C4-2B (cell line): ENCODE measurements at regions not wholly inside any gene's neighbourhood (a gene's known extent, or its start where the extent isn't known, plus 50 kb on each side); places are given as distances from the start of the nearest gene placed in this dataset.

ENCODE experiments used
- H3K27ac ChIP-seq: fragments of 450-650 bp; 2 replicates; pipeline ENCODE4 v1.5.1; 2017
- ZFX ChIP-seq: fragments of 450-650 bp; IDR thresholded peaks from 2 replicates; pipeline ENCODE4 v1.6.1; 2017
- TF ChIP-seq, protein P1 (sequence below): fragments of 450-650 bp; conservative IDR thresholded peaks from 2 replicates; pipeline ENCODE4 v1.5.1; 2017; ENCODE audit warnings: mild to moderate bottlenecking

DNA sequence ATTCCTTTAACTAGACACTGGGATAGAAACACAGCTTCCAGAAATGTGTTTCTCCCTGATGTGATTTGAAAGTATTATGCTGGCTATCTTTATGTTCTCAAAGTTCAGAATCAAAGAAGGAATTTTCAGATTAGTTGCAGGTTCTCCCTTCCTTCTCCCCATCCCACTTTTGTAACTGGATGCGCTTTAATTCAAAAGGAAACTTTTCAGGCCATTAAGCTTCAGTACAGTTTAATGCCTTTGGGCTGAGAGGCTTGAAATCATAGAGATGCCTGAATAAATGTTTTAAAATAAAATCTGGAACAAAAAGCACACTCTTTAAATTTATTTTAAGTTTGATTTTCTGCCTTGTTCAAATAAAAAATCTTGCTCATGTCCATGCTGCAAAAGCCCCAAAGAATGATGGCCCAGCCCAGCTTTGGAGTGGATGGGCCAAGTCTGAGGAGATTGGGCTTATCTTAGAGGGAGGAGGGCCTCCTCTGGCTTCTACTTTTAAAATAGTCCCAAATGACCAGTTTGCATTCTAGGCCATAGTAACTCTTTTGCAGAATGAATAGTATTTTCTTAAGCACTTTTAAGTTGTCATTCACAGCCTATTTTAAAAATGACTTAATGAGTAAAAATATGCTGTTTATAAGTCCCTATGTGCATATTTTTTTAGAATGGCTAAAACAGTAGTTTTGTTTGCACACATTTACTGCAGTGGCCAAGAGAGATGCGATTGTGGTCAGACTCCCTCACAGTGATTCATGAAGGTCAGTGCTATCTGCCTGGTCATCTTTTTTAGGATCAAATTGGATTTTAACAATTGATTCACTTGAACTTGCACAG, 129.2 kb downstream of the MTX2 start:
- TF ChIP-seq, protein P1, sequence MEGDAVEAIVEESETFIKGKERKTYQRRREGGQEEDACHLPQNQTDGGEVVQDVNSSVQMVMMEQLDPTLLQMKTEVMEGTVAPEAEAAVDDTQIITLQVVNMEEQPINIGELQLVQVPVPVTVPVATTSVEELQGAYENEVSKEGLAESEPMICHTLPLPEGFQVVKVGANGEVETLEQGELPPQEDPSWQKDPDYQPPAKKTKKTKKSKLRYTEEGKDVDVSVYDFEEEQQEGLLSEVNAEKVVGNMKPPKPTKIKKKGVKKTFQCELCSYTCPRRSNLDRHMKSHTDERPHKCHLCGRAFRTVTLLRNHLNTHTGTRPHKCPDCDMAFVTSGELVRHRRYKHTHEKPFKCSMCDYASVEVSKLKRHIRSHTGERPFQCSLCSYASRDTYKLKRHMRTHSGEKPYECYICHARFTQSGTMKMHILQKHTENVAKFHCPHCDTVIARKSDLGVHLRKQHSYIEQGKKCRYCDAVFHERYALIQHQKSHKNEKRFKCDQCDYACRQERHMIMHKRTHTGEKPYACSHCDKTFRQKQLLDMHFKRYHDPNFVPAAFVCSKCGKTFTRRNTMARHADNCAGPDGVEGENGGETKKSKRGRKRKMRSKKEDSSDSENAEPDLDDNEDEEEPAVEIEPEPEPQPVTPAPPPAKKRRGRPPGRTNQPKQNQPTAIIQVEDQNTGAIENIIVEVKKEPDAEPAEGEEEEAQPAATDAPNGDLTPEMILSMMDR, result no peak
- TF ChIP-seq ZFX, result no peak
- no peak overlapping the region for H3K27ac ChIP-seq

DNA sequence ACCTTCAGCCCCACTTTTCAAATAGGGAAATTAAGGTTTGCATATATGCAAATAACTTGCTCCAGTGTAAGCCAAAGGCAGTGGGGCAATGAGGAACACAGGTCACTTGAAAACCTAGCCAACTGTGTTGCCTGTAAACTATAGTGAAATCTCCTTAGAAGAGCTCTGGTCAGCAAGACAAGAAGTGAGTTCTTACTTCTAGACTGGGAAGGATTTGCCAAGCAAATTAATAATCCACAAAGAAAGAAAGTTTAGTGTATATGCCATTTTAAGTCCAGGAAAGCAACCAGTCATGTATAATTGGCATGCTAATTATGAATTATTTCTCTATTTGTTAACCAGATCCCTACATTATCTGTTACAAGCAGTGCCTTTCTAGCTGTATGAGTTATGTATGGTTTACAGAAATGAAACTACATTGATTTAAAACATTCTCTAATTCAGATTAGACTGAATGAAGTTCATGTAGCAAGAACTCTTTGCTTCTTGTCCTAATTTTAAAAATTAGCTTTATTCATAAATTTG, 129.9 kb downstream of the MTX2 start:
- H3K27ac ChIP-seq, result no peak overlapping the region
- TF ChIP-seq ZFX, result no peak
- TF ChIP-seq, protein P1, result no peak

DNA sequence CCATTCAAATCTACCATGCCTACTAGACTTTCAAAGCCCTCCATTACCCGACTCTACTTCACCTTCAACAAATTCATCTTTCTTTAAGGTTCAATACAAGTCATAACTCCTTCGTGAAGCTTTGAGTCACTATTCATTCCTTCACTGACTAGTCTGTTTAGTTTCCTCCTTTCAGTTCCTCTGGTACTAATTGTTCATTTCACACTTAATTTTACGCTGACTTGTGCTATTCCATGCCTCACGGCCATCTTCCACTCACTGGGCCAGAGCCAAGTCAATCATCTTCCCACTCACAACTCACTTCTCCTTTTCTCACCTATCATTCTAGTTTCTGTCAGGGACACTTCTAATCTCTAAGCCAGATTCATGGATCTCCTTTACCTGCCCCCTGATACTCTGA, 136.2 kb downstream of the MTX2 start:
- no peak overlapping the region for H3K27ac ChIP-seq
- no peak for TF ChIP-seq ZFX
- TF ChIP-seq, protein P1, result no peak

DNA sequence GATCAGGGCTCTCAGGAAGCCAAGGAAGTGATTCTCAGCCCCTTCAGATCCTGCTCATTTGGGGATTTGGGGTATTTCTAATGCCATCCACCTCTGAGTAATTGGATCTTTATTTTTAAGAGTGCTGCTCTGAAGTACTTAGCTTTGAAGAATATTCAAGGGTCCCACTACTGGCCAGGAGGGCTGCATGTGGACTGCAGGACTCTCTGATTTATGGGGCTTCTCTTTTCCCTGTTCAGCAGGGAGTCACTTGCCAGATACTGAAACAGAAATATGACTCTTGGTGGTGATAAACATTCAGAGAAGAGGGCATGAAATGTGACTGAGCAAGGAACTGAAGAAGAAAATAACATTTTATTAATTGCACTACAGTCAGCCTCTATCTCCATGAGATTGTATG, 138.5 kb downstream of the MTX2 start:
- TF ChIP-seq, protein P1, result no peak
- TF ChIP-seq ZFX, result no peak
- H3K27ac ChIP-seq, result no peak overlapping the region

DNA sequence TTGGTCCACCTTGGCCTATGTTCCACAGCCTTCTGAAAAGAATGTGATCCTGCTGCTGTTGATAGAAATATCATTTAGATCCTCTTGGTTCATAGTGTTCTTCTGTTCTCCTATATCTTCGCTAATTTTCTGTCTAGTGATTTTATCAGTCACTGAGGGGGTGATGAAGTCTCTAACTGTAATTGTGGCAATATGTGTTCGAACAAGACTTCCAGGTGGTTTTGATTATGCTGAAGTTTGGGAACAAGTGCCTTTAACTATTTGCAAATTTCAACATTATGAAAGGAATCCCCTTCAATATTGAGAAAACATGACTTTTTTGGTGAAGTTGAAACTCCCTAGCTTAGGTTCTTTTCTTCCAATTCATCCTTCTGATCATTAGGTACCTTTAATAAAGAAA, 140.4 kb downstream of the MTX2 start:
- TF ChIP-seq ZFX, result no peak
- TF ChIP-seq, protein P1, result no peak
- no peak overlapping the region for H3K27ac ChIP-seq

DNA sequence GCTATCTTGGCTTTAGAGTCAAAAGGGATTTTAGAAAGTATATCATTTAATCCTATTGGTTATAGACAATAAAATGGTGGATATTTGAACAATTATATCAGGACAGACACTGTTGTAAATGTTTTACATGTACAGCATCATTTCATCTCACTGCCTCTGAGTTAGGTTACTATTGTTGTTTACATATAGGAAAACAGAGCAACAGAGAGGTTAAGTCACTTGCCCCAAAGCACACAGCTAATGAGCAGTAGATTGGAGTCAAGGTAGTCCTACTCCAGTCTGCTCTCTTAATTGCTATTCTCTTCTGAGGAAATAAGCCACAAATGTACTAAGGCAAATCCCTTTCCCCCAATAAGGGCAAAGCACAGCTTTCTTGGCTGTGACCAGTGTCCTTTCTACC, 142.9 kb downstream of the MTX2 start:
- no peak for TF ChIP-seq ZFX
- TF ChIP-seq, protein P1, result no peak
- no peak overlapping the region for H3K27ac ChIP-seq

DNA sequence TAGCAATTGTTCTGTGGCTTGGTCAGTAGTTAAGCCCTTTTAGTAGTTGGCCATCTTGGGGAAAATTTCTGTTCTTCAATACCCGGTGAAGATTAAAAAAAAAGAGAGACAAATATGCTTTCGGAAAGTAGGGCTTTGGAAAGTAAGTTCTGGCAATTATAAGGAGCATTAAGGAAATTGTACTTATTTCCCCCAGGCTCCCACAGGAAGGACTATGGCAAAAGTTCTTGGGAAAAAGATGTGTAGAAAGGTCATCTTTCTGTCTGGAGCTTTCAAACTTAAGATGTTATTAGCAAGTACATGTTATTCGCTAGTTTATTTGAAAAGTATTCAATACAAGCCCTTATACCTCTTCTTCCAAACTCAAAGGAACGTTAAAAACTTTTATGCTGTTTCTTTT, 144.5 kb downstream of the MTX2 start:
- H3K27ac ChIP-seq, result no peak overlapping the region
- no peak for TF ChIP-seq ZFX

DNA sequence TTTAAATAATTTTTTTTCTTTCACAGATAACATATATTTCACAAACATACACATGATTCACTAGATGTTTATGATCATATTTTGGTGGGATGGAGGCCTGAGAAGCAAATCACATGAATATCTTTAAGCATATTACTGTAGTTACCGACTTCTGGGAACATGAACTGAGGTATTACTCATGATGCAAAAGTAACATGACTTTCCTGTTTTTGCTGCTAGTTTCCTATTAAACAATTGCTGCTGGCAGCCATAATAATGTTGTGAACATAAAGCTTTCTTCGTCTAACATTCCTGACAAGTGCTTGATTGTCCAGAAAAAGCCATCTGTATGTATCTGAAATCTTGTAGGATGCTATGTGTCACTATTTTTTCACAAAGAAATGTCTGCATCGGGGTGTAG, 145.4 kb downstream of the MTX2 start:
- TF ChIP-seq ZFX, result no peak
- TF ChIP-seq, protein P1, result no peak

More for the DNA sequence above, 145.4 kb downstream of the MTX2 start:
- no peak overlapping the region for H3K27ac ChIP-seq
